ENCODE measurements at regions not wholly inside any gene's neighbourhood (a gene's known extent, or its start where the extent isn't known, plus 50 kb on each side); places are given as distances from the start of the nearest gene placed in this dataset.
"Not testable (repeated sequence)": the region's sequence is repeated elsewhere in the genome, so short reads cannot be mapped to it uniquely, and the experiment has no call there.

- DNase-seq (ENCODE audit: low read depth), result no peak
These were observed 414.0 kb upstream of the KLHL29 start for GRCh38 chr2:22970991-22971390.

DNA sequence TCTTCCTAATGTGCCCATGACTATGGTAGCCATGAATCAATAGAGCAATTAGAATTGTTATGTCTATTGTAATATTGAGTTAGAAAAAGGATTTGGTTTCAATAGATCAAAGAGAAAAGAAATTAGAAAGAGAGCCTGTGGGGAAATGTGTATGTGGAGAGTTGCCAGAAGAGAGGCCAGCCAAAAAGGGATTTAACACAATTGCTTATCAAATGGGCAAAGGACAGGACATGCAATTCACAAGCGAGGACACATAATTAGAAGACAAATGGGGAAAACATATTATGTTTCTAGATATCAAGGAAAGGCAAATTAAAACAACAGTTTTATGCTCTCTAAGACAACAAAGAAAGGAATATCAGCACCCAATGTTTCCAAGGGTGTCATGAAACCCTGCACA lies 403.2 kb upstream of the KLHL29 start:
- no peak for DNase-seq (ENCODE audit: low read depth)

- DNase-seq (ENCODE audit: low read depth), result not testable (repeated sequence)
These were observed 400.8 kb upstream of the KLHL29 start for GRCh38 chr2:22984152-22984551.

DNA sequence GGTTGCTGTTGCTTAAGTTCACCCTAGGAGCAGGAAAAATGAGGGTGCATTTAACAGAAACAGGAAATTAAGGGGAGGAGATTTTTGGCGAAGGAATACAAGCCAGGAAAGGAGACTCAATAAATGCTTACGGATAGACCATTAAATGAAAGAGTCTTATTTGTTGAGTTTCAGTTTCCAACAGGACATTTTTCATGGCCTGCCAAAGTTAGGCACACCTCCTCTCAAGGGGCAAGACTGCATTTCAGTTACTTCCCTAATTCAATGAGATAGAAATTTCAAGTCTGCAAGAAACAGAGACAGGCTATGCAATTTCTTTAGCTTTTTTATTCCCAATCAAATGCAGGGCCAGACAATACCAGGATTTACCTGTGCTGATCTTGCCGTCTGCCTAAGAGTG lies 394.7 kb upstream of the KLHL29 start:
- no peak for DNase-seq (ENCODE audit: low read depth)

- no peak for DNase-seq (ENCODE audit: low read depth)
These were observed 393.1 kb upstream of the KLHL29 start for GRCh38 chr2:22991844-22992243.

DNA sequence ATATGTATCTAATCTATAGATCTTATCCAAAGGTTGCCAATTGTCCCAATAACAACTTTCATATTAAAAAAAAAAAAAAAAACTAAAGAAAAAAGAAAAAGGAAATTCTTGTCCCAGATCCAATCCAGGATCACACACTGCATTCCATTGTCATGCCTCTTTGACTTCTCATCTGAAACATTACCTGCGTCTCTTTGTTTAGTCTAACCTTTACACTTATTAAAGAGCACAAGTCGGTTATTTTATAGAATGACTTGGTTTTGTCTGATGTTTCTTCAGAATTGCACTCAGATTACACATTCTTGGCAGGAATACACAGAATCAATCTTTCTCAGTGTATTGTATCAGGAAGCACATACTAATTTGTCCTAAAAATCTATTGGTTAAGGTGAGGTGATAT lies 392.5 kb upstream of the KLHL29 start:
- no peak for DNase-seq (ENCODE audit: low read depth)

DNA sequence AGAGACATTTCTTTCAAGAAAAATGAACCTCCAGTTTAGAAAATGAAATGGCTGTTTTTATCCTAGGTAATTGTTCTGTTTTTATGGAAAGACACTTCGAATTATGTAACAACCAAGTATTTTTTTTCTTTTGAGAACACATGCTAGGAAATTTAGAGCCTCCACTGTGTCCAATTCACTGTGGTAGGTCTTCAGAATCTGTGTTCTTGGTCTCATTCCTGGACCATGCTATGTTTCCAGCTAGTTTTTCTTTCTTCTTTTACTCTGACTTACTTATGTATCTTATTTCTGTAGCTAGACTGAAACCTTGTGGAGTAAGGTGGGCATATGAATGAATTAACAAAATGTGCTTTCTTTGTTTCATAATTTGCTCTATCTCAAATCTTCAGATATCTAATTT lies 391.7 kb upstream of the KLHL29 start:
- DNase-seq (ENCODE audit: low read depth), result no peak

GRCh38 chr2:22995576-22995975 lies 389.4 kb upstream of the KLHL29 start:
- DNase-seq (ENCODE audit: low read depth), result no peak

DNA sequence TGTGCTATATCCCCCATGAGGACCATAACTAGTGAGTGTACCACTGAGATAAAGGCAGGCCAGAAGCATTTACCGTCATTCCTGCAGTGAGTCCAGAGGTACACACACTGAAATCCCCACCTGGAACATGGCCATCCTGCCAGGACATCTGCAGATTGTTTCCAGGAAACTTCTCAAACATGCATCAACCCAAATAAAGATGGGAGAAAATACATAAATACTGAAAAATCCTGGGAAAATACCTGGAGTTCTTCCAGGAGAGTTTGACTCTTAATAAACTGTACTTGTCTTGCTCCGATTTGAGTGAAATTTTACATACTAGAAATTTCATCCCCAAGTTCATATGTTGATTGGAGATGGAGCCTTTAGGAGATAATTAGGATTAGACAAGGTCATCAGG lies 388.1 kb upstream of the KLHL29 start:
- DNase-seq (ENCODE audit: low read depth), result no peak

GRCh38 chr2:22998359-22998758 lies 386.6 kb upstream of the KLHL29 start:
- DNase-seq (ENCODE audit: low read depth), result no peak

DNA sequence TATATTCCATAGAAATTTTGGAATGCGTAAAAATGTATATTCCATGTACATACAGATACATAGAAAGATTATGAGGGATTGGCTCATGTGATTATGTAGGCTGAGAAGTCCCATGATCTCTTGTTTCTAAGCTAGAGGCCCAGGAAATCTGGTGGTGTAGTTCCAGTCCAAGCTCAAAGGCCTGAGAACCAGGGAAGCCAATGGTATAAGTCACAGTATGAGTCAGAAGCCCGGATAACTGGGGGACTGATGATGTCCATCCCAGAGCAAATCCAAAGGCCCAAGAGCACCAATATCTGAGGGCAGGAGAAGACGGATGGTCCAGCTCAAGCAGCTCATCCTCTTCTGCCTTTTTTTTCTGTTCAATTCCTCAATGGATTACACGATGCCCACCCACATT lies 385.0 kb upstream of the KLHL29 start:
- no peak for DNase-seq (ENCODE audit: low read depth)

GRCh38 chr2:23002234-23002633 lies 382.7 kb upstream of the KLHL29 start:
- DNase-seq (ENCODE audit: low read depth), result no peak

DNA sequence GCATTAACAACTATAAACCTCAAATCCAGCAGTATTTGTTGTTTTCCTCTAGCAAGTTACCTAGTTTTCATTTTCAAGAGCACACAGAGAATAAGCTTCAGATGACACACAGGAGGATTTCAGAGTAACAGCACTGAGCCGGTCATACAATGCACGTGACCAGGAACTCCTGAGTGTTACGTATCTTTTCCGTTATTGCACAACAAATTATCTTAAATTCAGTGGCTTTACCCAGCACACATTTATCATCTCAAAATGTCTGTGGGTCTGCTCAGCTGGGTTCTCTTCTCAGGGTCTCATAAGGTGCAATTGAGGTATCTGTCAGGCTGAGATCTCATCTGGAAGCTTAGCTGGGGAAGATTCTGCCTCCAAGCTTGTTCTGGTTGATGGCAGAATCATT lies 379.5 kb upstream of the KLHL29 start:
- DNase-seq (ENCODE audit: low read depth), result no peak

DNA sequence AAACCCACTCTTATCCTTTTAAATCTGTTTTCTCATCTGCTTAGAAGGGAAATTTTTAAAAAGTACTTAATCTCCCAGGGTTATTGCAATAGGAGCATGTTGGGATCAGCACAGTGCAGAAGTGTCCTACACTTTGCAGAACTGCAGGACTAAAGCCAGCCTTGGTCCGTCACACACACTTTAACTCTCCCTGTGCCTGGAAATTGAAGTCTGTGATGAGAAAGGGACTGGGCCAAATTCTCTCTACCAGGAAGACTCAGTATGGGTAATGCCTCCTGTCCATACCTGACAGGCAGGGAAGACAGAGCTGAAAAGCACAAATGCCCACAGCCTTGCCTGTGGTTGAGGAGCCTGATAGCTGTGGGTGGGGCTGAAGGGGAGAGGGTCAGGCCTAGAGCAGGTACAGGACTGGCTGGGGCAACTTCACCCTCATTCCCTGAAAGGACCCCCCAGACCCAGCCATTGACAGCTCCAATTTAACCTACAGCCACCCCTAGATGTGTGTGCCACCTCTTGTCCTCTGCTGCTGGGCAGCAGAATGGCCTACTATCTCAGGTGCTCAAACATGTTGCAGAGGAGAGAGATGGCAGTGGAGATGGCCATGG lies 377.2 kb upstream of the KLHL29 start:
- DNase-seq (ENCODE audit: low read depth), result no peak

DNA sequence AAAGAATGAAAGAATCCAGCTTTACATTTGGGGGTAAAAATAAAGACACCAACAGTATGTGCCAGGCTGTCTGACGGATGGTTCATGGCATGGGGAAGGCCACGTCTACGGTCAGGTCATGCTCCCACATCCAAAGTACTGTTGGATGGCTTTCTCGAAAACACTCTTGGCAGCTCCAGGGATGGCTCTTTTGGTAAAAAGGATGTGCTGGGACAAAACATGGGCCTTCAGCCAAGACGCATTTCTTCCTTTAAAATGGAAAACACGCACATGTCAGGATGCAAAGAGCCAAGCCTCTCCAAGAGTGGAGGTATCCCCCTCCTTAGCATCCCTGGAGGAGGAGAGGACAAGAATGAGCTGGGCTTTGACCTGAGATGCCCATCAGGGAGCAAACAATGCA lies 376.5 kb upstream of the KLHL29 start:
- DNase-seq (ENCODE audit: low read depth), result no peak

DNA sequence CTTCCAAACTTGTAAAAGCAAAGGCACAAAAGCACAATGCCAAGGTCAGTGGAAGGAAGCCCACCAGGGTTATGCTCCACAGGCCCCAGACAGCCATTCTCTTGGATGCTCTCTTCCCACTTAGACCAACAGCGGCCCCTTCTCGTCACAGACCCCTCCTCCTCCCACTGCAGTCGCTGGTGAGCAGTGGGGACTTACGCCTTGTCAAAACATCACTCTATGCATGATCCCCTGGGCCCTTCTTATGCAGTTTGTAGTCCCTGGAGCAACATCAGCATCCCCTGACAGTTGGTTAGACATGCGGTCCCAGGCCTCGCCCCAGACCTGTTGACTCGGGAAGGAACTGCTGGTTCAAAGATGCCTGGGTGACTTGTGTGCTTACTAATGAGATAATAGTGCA lies 376.0 kb upstream of the KLHL29 start:
- no peak for DNase-seq (ENCODE audit: low read depth)

DNA sequence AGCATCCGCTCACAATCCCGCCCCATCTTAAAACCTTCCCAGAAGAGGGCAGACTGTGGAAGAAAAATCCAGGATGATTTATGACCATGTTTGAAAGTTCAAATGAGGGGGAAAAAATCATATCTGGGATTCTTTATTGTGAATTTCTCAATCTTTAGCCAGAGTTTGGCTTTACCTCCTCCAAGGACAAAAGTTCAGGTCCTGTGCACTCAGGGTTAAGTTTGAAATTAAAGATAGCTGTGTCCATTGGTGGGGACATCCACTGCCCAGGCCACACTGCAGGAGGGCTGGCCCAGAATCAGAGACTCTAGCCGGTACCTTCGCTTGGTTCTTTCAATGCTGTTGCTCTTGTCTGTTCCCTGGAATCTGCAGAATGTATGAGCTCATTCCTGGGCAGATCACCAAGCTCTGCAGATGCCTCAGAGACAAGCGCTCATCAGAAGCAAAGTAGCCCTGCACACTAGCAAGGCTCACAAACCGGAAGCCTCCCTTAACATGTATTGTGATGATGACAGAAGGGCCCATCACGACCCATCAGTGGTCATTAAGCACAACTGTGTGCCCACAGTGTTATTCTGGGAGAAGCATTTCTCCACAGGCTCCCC lies 375.3 kb upstream of the KLHL29 start:
- DNase-seq (ENCODE audit: low read depth), result no peak

DNA sequence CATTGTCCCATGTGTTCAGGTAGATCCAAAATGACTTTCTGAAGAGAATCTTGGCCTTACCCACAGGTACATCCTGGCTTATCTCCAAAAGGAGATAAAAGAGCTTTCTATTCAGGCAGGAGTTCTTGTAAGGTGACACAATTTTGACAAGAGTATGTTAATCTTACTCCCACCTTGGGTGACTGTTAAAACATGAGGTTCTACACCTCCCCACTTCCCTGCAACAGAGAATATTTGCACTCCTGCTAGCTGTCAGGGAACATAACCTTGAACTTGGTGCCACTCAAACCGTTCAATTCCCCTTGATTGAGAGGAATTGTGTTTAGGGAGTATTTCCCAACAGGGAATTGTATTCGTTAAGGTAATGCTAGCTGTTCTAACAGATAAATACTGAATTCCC lies 372.5 kb upstream of the KLHL29 start:
- DNase-seq (ENCODE audit: low read depth), result no peak

DNA sequence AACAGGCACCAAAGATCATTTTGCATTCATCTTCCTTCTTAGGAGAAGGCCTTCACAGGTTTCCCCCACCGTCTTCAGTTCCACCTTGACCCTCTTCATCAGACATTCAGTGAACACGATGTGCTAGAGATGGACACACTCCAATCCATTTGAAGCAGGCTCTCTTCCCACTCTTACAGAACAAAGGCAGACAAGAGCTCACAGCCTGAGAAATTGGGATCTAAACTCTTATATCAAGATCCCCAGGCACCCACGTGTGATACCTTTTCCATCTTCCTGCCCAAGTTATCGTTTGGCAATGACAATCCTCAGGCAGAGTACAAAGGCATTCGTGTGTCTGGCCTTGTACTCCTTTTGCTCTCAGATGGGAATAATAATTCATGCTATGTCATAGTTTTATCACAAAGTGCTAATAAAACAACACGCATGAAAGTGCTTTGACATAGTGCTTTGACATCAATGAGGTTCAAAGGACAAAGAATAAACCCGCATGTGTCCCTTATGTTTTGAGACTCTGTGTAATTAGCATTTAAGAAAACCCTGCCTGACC lies 369.3 kb upstream of the KLHL29 start:
- DNase-seq (ENCODE audit: low read depth), result no peak

GRCh38 chr2:23019476-23019875 lies 365.5 kb upstream of the KLHL29 start:
- no peak for DNase-seq (ENCODE audit: low read depth)

GRCh38 chr2:23020659-23021058 lies 364.3 kb upstream of the KLHL29 start:
- DNase-seq (ENCODE audit: low read depth), result no peak

GRCh38 chr2:23021311-23022120 lies 363.5 kb upstream of the KLHL29 start:
- DNase-seq (ENCODE audit: low read depth), result no peak

DNA sequence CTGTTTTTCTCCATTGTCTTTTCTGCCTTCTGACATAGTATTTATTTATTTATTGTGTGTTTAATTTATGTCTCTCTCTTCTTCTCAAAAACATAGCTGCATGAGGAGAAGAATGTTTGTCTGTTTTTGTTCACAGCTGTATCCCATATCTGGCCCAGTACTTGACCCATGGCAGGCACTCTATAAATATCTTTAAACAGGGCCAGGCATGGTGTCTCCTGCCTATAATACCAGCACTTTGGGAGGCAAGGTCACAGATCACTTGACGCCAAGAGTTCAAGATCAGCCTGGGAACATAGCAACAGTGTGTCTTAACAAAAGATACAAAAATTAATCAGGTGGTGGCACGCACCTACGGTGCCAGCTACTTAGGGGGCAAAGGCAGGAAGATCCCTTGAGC lies 361.3 kb upstream of the KLHL29 start:
- DNase-seq (ENCODE audit: low read depth), result no peak
